Osteocyte (in vitro differentiated cells): ENCODE measurements at regions not wholly inside any gene's neighbourhood (a gene's known extent, or its start where the extent isn't known, plus 50 kb on each side); places are given as distances from the start of the nearest gene placed in this dataset.

Experiments
- DNase-seq: peaks from one replicate; pipeline ENCODE4 v3.0.0; 2021; ENCODE audit warnings: mixed read lengths; ENCODE audit not compliant: unreplicated experiment; ENCODE audit errors: extremely low spot score
- H3K27ac Mint-ChIP-seq: one replicate; pipeline ENCODE4 v1.8.0; 2021; ENCODE audit warnings: mild to moderate bottlenecking, mixed read lengths; ENCODE audit not compliant: unreplicated experiment
- H3K27me3 Mint-ChIP-seq: one replicate; pipeline ENCODE4 v1.8.0; 2021; ENCODE audit warnings: mixed read lengths; ENCODE audit not compliant: unreplicated experiment
- H3K36me3 Mint-ChIP-seq: one replicate; pipeline ENCODE4 v1.8.0; 2021; ENCODE audit warnings: mixed read lengths; ENCODE audit not compliant: unreplicated experiment
- H3K4me1 Mint-ChIP-seq: one replicate; pipeline ENCODE4 v1.8.0; 2021; ENCODE audit warnings: mixed read lengths; ENCODE audit not compliant: unreplicated experiment
- H3K4me3 Mint-ChIP-seq: one replicate; pipeline ENCODE4 v1.8.0; 2021; ENCODE audit warnings: mild to moderate bottlenecking, moderate library complexity, mixed read lengths; ENCODE audit not compliant: unreplicated experiment
- H3K9me3 Mint-ChIP-seq: one replicate; pipeline ENCODE4 v1.8.0; 2021; ENCODE audit warnings: mixed read lengths; ENCODE audit not compliant: unreplicated experiment
- TF ChIP-seq, protein P1 (sequence below): fragments of 200-600 bp; sonication (generic); IDR thresholded peaks from 2 replicates; pipeline ENCODE4 v1.5.0; 2021; ENCODE audit warnings: antibody characterized with exemption, mild to moderate bottlenecking, moderate library complexity

GRCh38 chr5:92879806-92880543 is 701.0 kb downstream of the NR2F1-AS1 start:
- no peaks in the 10 kb centered on the region for H3K4me1 Mint-ChIP-seq
- no peak for DNase-seq
- peaks cover 7% of the 10 kb centered on the region for H3K9me3 Mint-ChIP-seq
- no peaks in the 10 kb centered on the region for H3K27me3 Mint-ChIP-seq
- no peaks in the 10 kb centered on the region for H3K36me3 Mint-ChIP-seq
- TF ChIP-seq, protein P1, sequence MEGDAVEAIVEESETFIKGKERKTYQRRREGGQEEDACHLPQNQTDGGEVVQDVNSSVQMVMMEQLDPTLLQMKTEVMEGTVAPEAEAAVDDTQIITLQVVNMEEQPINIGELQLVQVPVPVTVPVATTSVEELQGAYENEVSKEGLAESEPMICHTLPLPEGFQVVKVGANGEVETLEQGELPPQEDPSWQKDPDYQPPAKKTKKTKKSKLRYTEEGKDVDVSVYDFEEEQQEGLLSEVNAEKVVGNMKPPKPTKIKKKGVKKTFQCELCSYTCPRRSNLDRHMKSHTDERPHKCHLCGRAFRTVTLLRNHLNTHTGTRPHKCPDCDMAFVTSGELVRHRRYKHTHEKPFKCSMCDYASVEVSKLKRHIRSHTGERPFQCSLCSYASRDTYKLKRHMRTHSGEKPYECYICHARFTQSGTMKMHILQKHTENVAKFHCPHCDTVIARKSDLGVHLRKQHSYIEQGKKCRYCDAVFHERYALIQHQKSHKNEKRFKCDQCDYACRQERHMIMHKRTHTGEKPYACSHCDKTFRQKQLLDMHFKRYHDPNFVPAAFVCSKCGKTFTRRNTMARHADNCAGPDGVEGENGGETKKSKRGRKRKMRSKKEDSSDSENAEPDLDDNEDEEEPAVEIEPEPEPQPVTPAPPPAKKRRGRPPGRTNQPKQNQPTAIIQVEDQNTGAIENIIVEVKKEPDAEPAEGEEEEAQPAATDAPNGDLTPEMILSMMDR, result no peak
- H3K27ac Mint-ChIP-seq, result no peak overlapping the region
- H3K4me3 Mint-ChIP-seq, result no peak overlapping the region

DNA sequence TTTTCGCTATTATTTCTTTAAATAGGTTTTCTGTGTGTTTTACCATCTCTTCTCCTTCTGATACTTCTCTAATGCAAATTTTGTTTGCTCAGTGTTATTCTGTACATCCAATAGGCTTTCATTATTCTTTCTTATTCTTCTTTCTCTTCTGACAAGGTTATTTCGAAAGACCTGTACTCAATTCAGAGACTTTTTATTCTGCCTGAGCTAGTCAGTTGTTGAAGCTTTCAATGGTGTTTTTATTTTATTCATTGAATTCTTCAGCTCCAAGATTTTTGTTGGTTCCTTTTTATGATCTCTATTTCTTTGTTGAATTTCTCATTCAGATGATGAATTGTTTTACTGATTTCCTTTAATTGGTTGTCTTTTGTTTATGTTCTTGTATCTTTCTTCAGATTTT is 706.2 kb downstream of the NR2F1-AS1 start:
- DNase-seq, result no peak
- Mint-ChIP-seq H3K27me3 (no peaks in the 10 kb centered on the region), H3K36me3 (peaks cover 7% of the 10 kb centered on the region), H3K4me1 (no peaks in the 10 kb centered on the region), H3K9me3 (peaks cover 44% of the 10 kb centered on the region), H3K4me3 (no peak overlapping the region), H3K27ac (no peak overlapping the region)
- TF ChIP-seq, protein P1, result no peak

GRCh38 chr5:92868442-92868841 is 712.6 kb downstream of the NR2F1-AS1 start:
- Mint-ChIP-seq H3K9me3 (peaks cover 36% of the 10 kb centered on the region), H3K27ac (no peak overlapping the region), H3K4me3 (no peak overlapping the region), H3K27me3 (no peaks in the 10 kb centered on the region), H3K36me3 (peaks cover 3% of the 10 kb centered on the region), H3K4me1 (no peaks in the 10 kb centered on the region)
- TF ChIP-seq, protein P1, result no peak
- no peak for DNase-seq

- no peaks in the 10 kb centered on the region for H3K4me1 Mint-ChIP-seq
- H3K4me3 Mint-ChIP-seq, result no peak overlapping the region
- no peaks in the 10 kb centered on the region for H3K36me3 Mint-ChIP-seq
- no peaks in the 10 kb centered on the region for H3K27me3 Mint-ChIP-seq
- TF ChIP-seq, protein P1, result no peak
- no peak for DNase-seq
- peaks cover 7% of the 10 kb centered on the region for H3K9me3 Mint-ChIP-seq
- H3K27ac Mint-ChIP-seq, result no peak overlapping the region
These were observed 716.4 kb downstream of the NR2F1-AS1 start for GRCh38 chr5:92864591-92864990.

DNA sequence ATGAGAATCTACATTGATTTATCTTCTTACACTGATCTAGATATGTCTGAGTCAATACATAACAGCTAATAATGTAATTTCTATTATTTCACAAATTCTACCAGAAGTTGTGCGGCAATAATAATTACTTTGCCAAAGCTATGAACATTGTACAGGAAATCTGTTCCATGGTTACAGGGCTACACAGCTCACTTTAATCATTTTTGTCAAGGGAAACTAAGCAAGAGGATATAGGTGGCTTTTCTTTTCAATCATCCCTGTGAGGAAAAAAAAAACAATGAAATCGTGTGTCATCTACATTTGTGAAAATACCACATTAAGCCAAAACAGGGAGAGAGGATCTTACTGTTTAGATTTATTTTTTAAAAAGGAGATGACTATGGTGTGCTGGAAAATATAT is 717.4 kb downstream of the NR2F1-AS1 start:
- H3K36me3 Mint-ChIP-seq, result no peaks in the 10 kb centered on the region
- DNase-seq, result no peak
- no peak overlapping the region for H3K27ac Mint-ChIP-seq
- no peak overlapping the region for H3K4me3 Mint-ChIP-seq
- H3K9me3 Mint-ChIP-seq, result no peaks in the 10 kb centered on the region
- H3K4me1 Mint-ChIP-seq, result no peaks in the 10 kb centered on the region
- TF ChIP-seq, protein P1, result no peak
- no peaks in the 10 kb centered on the region for H3K27me3 Mint-ChIP-seq
